ENCODE measurements at regions not wholly inside any gene's neighbourhood (a gene's known extent, or its start where the extent isn't known, plus 50 kb on each side); places are given as distances from the start of the nearest gene placed in this dataset.

DNA sequence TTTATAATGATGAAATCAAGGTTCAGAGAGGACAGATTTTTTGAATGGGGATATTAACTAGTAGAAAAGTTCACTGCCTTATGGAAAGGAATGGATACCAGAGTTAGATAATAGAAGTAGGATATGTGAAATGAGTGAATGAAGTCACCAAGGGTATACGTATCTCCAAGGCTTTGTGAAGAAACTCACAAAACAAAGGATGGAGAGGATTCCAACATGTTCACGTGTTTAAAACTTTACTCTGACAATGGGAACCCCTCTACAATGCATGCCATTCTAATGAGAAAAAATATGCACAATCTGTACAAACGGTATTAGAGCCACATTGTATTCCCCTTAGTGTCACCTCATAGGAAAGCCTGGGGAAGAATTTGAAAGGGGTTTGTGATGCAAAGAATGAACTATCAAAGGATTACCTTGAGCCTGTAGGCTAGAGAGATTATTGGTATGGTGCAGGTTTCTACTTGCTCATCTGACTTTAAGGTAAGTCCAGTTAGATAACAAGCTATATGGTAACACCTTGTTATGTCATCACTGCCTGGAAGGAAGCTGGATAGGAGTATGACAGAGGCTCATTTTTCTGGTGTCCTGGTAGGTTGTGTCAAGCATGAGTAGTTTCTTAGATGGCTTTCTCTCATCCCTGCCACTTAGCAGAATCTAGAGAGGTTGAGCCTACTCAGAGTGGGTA lies 250.3 kb upstream of the SEMA6A start:
- no CpG with 5 or more reads among the region's 3 CpGs for WGBS (ENCODE audit: extremely low coverage, insufficient read length, low lambda C conversion rate)
- H2AFZ ChIP-seq (ENCODE audit: low read length), result no peak overlapping the region
- H3K56ac ChIP-seq (ENCODE audit: insufficient read length, low read depth, low read length), result no peak overlapping the region
- peak overlapping the region in 2 of 3 experiments; percentile 53 to 96; a peak in 5 of 7 replicates for H3K27ac Mint-ChIP-seq
- no peak overlapping the region for H3T11ph ChIP-seq (ENCODE audit: low read length)
- H3K36me3 Mint-ChIP-seq (ENCODE audit: insufficient read depth in 1 of 3, low read depth in 3 of 3), result peaks cover 0 to 2% (median 0%) of the 10 kb centered on the region in 3 experiments; a peak in 2 of 7 replicates
- H3K4ac ChIP-seq (ENCODE audit: low read depth, low read length), result no peak overlapping the region
- no peak overlapping the region for H2AK5ac ChIP-seq (ENCODE audit: insufficient read length, low read length)
- no peaks in the 10 kb centered on the region for H3K9me3 ChIP-seq (ENCODE audit: control insufficient read depth, low read depth, low read length)
- H3K4me1 Mint-ChIP-seq, result peaks cover 50 to 58% of the 10 kb centered on the region in 2 experiments
- H3K23ac ChIP-seq (ENCODE audit: insufficient read length, low read depth, low read length), result no peak overlapping the region
- no peak overlapping the region for H2BK120ac ChIP-seq (ENCODE audit: low read depth, low read length, poor library complexity, severe bottlenecking)
- H3K23me2 ChIP-seq (ENCODE audit: insufficient read length, low read depth, low read length, poor library complexity, severe bottlenecking), result no peaks in the 10 kb centered on the region
- no peak overlapping the region for H4K8ac ChIP-seq (replicated peaks; ENCODE audit: insufficient read length, low read depth, low read length)
- H3K14ac ChIP-seq (ENCODE audit: insufficient read depth, low read length), result no peak overlapping the region
- H3K79me2 ChIP-seq (ENCODE audit: insufficient read depth, low read length), result no peaks in the 10 kb centered on the region
- no peak overlapping the region for H3K18ac ChIP-seq (ENCODE audit: insufficient read length, low read depth, low read length)
- peaks cover 5% of the 10 kb centered on the region; the same call in 1 of the 2 replicates for H3K4me1 ChIP-seq (ENCODE audit: insufficient read depth, low read length)
- no peak overlapping the region for H2BK15ac ChIP-seq (ENCODE audit: low read depth, low read length)
- no peak for DNase-seq
- H3K9me3 Mint-ChIP-seq, result no peaks in the 10 kb centered on the region; a peak in 1 of 5 replicates
- H4K91ac ChIP-seq (ENCODE audit: insufficient read length, low read depth, low read length), result no peak overlapping the region
- H4K5ac ChIP-seq (ENCODE audit: insufficient read length, low read depth, low read length), result no peak overlapping the region
- H2BK12ac ChIP-seq (ENCODE audit: insufficient read length, low read depth, low read length), result no peak overlapping the region
- H3K27ac ChIP-seq (ENCODE audit: insufficient read length, low read depth, low read length), result no peak overlapping the region
- no peaks in the 10 kb centered on the region for H3K27me3 ChIP-seq (ENCODE audit: insufficient read depth, low read length)
- no peaks in the 10 kb centered on the region for H3K79me1 ChIP-seq (ENCODE audit: insufficient read depth, low read depth, low read length, poor library complexity, severe bottlenecking)
- H4K20me1 ChIP-seq (ENCODE audit: control insufficient read depth, insufficient read depth, insufficient read length), result no peaks in the 10 kb centered on the region
- no peak overlapping the region for H3K4me2 ChIP-seq (ENCODE audit: insufficient read depth, insufficient read length, low read length)
- H2BK20ac ChIP-seq (ENCODE audit: low read depth, low read length, poor library complexity, severe bottlenecking), result no peak overlapping the region
- TF ChIP-seq, protein P1, sequence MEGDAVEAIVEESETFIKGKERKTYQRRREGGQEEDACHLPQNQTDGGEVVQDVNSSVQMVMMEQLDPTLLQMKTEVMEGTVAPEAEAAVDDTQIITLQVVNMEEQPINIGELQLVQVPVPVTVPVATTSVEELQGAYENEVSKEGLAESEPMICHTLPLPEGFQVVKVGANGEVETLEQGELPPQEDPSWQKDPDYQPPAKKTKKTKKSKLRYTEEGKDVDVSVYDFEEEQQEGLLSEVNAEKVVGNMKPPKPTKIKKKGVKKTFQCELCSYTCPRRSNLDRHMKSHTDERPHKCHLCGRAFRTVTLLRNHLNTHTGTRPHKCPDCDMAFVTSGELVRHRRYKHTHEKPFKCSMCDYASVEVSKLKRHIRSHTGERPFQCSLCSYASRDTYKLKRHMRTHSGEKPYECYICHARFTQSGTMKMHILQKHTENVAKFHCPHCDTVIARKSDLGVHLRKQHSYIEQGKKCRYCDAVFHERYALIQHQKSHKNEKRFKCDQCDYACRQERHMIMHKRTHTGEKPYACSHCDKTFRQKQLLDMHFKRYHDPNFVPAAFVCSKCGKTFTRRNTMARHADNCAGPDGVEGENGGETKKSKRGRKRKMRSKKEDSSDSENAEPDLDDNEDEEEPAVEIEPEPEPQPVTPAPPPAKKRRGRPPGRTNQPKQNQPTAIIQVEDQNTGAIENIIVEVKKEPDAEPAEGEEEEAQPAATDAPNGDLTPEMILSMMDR (conservative IDR thresholded peaks at IDR 0.05), result no peak
- H3K27me3 Mint-ChIP-seq (ENCODE audit: low read depth), result no peaks in the 10 kb centered on the region
- no peak overlapping the region for H3K9ac ChIP-seq (ENCODE audit: extremely low read depth, insufficient read length, low read length)
- H2BK5ac ChIP-seq (ENCODE audit: insufficient read length, low read length), result no peak overlapping the region
- no peak overlapping the region for H3K4me3 Mint-ChIP-seq
